Activated CD4-positive, alpha-beta T cell treated with anti-CD3 and anti-CD28 coated beads for 36 hours (primary cell): ENCODE measurements at regions not wholly inside any gene's neighbourhood (a gene's known extent, or its start where the extent isn't known, plus 50 kb on each side); places are given as distances from the start of the nearest gene placed in this dataset.

Source experiments
- ATAC-seq: fragments of 200-7000 bp; cut with Tn5 transposase; one replicate; pipeline ENCODE4 v1.10.0; 2021; ENCODE audit warnings: mild to moderate bottlenecking, moderate library complexity
- CTCF ChIA-PET: fragments of 350-600 bp; sonication (Branson Sonifier 250); formaldehyde crosslinking; loops from one replicate; lab custom pipeline; 2021; ENCODE audit warnings: antibody characterized with exemption; lab: Charles Lee
- POLR2A ChIA-PET: fragments of 350-600 bp; sonication (Branson Sonifier 250); formaldehyde crosslinking; loops from one replicate; lab custom pipeline; 2021; ENCODE audit warnings: antibody characterized with exemption, inconsistent platforms; lab: Charles Lee
- DNase-seq: peaks from one replicate; pipeline ENCODE4 v3.0.0-alpha.2; 2020
- H3K27ac Mint-ChIP-seq: one replicate; pipeline ENCODE4 v1.8.0; 2021; ENCODE audit warnings: mixed read lengths
- H3K27me3 Mint-ChIP-seq: one replicate; pipeline ENCODE4 v1.8.0; 2021; ENCODE audit warnings: mixed read lengths
- H3K36me3 Mint-ChIP-seq: one replicate; pipeline ENCODE4 v1.8.0; 2021; ENCODE audit warnings: low read depth, mixed read lengths
- H3K4me1 Mint-ChIP-seq: one replicate; pipeline ENCODE4 v1.8.0; 2021; ENCODE audit warnings: mixed read lengths
- H3K4me3 Mint-ChIP-seq: one replicate; pipeline ENCODE4 v1.8.0; 2021; ENCODE audit warnings: mild to moderate bottlenecking, moderate library complexity, mixed read lengths
- H3K9me3 Mint-ChIP-seq: one replicate; pipeline ENCODE4 v1.8.0; 2021; ENCODE audit warnings: low read depth, mixed read lengths
- intact Hi-C, 2 experiments: fragments of 100-400 bp; cut with DNase I in 1 of 2; cut with micrococcal nuclease in 1 of 2; formaldehyde crosslinking; loops; one replicate each; pipeline versions ENCODE4 v1.14.2 to v1.15.1; 2022 to 2024; cut with DNase I, micrococcal nuclease

DNA sequence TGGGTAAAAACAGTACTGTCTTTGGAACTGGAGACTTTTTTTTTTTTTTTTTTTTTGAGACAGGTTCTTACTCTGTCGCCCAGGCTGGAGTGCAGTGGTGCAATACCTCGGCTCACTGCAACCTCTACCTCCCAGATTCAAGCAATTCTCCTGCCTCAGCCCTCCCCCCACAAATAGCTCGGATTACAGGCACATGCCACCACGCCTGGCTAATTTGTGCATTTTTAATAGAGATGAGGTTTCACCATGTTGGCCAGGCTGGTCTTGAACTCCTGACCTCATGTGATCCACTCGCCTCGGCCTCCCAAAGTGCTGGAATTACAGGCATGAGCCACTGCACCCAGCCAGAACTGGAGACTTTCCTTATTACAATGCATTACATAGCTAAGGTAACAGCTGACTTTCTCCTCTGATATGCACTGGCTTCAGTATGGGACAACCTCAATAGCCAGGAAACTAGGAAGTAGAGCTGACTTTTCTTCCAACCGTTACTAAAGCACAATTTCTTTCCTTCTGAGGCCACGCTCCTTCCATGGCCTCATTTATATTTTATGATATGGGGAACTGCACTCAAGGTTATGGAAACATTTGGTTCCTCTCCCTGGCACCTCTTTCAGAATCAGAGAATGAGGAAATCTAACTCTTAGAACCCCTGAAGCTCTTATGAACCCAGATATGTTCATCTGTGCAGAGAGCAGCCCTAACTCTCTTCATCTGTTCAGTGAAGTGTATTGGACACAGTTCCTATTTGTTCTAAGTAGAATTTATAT, 53.5 kb upstream of the FAM9B start:
- no peaks in the 10 kb centered on the region for H3K36me3 Mint-ChIP-seq
- ATAC-seq, result no peak
- intact Hi-C loops, result loop anchor here in 1 of 2 experiments (10.0 kb wide), 1 partner anchor 423 kb away; no protein-coding TSS in a partner anchor
- no peak overlapping the region for H3K4me3 Mint-ChIP-seq
- H3K27me3 Mint-ChIP-seq, result no peaks in the 10 kb centered on the region
- H3K4me1 Mint-ChIP-seq, result peaks cover 3% of the 10 kb centered on the region
- no peaks in the 10 kb centered on the region for H3K9me3 Mint-ChIP-seq
- DNase-seq, result no peak
- ChIA-PET POLR2A (interaction anchor here (0.6 to 0.7 kb wide), 2 partner anchors 54 to 615 kb away, joined by 3 to 5 read pairs; partner anchors contain the start of gene FAM9B), CTCF (no interaction called here)
- no peak overlapping the region for H3K27ac Mint-ChIP-seq

DNA sequence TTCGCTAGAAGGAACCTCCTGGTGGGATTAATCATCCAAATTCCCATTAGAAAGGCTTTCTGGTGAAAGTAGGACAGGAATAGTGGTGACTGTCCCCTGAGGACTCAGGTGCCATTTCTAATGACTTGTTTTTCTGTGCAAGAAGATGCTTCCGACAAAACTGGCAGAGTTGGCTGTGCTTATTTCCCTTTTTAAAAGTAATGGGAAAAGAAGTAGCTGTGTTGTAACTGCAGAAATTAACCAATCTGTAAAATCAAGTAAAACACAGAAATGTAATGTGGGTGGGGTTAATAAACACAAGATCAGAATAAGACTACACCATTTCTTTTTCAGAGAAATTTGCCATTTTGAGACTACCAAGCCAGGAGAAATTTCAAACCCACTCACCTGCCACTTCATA, 55.0 kb upstream of the FAM9B start:
- ATAC-seq (no peak), DNase-seq (no peak)
- no peak overlapping the region for H3K4me3 Mint-ChIP-seq
- ChIA-PET CTCF (no interaction called here), POLR2A (no interaction called here)
- H3K9me3 Mint-ChIP-seq, result no peaks in the 10 kb centered on the region
- no peaks in the 10 kb centered on the region for H3K36me3 Mint-ChIP-seq
- H3K4me1 Mint-ChIP-seq, result peaks cover 3% of the 10 kb centered on the region
- H3K27ac Mint-ChIP-seq, result no peak overlapping the region
- intact Hi-C loops, result loop anchor here in 1 of 2 experiments (10.0 kb wide), 1 partner anchor 424 kb away; no protein-coding TSS in a partner anchor
- H3K27me3 Mint-ChIP-seq, result no peaks in the 10 kb centered on the region

- ChIA-PET POLR2A (no interaction called here), CTCF (no interaction called here)
- Mint-ChIP-seq H3K27me3 (no peaks in the 10 kb centered on the region), H3K9me3 (no peaks in the 10 kb centered on the region), H3K27ac (no peak overlapping the region), H3K4me1 (peaks cover 3% of the 10 kb centered on the region), H3K36me3 (no peaks in the 10 kb centered on the region), H3K4me3 (no peak overlapping the region)
- intact Hi-C loops, result no loop called here
- DNase-seq (no peak), ATAC-seq (no peak)
Measured at GRCh38 chrX:9090766-9091165, 56.8 kb upstream of the FAM9B start.

- CTCF ChIA-PET, result no interaction called here
- POLR2A ChIA-PET, result no interaction called here
- intact Hi-C loops, result no loop called here
- DNase-seq (no peak), ATAC-seq (no peak)
- Mint-ChIP-seq H3K4me1 (peaks cover 3% of the 10 kb centered on the region), H3K27ac (no peak overlapping the region), H3K27me3 (no peaks in the 10 kb centered on the region), H3K9me3 (no peaks in the 10 kb centered on the region), H3K4me3 (no peak overlapping the region), H3K36me3 (no peaks in the 10 kb centered on the region)
Measured at GRCh38 chrX:9091258-9091657, 57.3 kb upstream of the FAM9B start.

GRCh38 chrX:9102956-9103355, 69.0 kb upstream of the FAM9B start:
- Mint-ChIP-seq H3K4me1 (no peaks in the 10 kb centered on the region), H3K4me3 (no peak overlapping the region), H3K27me3 (no peaks in the 10 kb centered on the region), H3K36me3 (no peaks in the 10 kb centered on the region), H3K9me3 (no peaks in the 10 kb centered on the region), H3K27ac (no peak overlapping the region)
- ATAC-seq, result no peak
- CTCF ChIA-PET, result no interaction called here
- no peak for DNase-seq
- intact Hi-C loops, result no loop called here
- POLR2A ChIA-PET, result no interaction called here

DNA sequence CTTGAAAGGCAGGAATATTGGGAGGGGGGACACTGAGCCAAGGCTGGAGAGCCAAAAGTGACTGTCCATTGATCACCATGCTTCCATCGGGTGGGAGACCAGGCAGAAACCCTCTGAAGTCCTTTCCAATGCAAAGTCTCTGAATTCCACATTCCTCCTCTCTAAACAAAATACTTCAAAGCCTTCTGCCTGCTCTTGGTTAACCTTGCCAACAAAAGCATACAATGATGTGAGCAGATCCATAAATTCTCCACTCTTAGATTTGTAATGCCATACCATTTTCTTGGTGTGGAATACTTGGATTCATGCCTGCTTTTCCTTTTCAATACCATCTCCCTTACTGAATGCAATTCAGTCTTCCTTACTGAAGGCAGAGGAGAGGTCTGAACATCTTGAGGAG, 74.1 kb upstream of the FAM9B start:
- Mint-ChIP-seq H3K27me3 (no peaks in the 10 kb centered on the region), H3K36me3 (no peaks in the 10 kb centered on the region), H3K4me1 (peaks cover 11% of the 10 kb centered on the region), H3K9me3 (no peaks in the 10 kb centered on the region), H3K4me3 (no peak overlapping the region), H3K27ac (no peak overlapping the region)
- ChIA-PET CTCF (no interaction called here), POLR2A (no interaction called here)
- no peak for DNase-seq
- intact Hi-C loops, result no loop called here
- no peak for ATAC-seq

GRCh38 chrX:9110808-9111207, 76.9 kb upstream of the FAM9B start:
- POLR2A ChIA-PET, result no interaction called here

GRCh38 chrX:9114245-9114644, 80.3 kb upstream of the FAM9B start:
- ChIA-PET POLR2A (interaction anchor here (0.6 kb wide), 1 partner anchor 204 kb away, joined by 4 read pairs; no protein-coding TSS in a partner anchor), CTCF (no interaction called here)
- Mint-ChIP-seq H3K36me3 (no peaks in the 10 kb centered on the region), H3K27me3 (no peaks in the 10 kb centered on the region), H3K9me3 (no peaks in the 10 kb centered on the region), H3K4me3 (no peak overlapping the region), H3K27ac (no peak overlapping the region), H3K4me1 (peaks cover 11% of the 10 kb centered on the region)
- intact Hi-C loops, result no loop called here
- ATAC-seq (no peak), DNase-seq (no peak)

More at GRCh38 chrX:9110808-9111207, 76.9 kb upstream of the FAM9B start:
- DNase-seq, result no peak
- intact Hi-C loops, result no loop called here
- H3K36me3 Mint-ChIP-seq, result no peaks in the 10 kb centered on the region
- peaks cover 11% of the 10 kb centered on the region for H3K4me1 Mint-ChIP-seq
- peak overlapping the region; percentile 60 for H3K27ac Mint-ChIP-seq
- H3K4me3 Mint-ChIP-seq, result no peak overlapping the region
- CTCF ChIA-PET, result no interaction called here
- H3K9me3 Mint-ChIP-seq, result no peaks in the 10 kb centered on the region
- no peak for ATAC-seq
- H3K27me3 Mint-ChIP-seq, result no peaks in the 10 kb centered on the region

DNA sequence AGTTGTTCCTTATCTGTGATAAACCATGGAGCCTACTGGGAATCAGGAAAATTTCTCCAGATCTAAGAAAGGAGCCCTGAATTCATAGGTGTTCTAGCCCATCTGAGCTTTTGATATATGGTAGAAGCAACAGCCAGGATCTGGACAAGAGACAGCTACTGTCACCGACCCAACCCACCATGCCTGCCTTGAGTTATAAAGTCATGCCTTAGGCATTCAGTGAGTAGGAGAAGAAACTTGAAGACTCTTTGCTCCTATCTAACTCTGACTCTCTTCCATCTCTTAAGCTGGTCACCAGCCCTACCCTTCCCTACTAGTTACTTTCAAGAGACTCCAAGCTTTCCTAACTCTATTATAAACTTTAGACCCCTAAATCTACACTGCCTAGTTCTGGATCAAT, 83.9 kb upstream of the FAM9B start:
- Mint-ChIP-seq H3K4me1 (no peaks in the 10 kb centered on the region), H3K27ac (no peak overlapping the region), H3K36me3 (no peaks in the 10 kb centered on the region), H3K27me3 (no peaks in the 10 kb centered on the region), H3K9me3 (peaks cover 2% of the 10 kb centered on the region), H3K4me3 (no peak overlapping the region)
- intact Hi-C loops, result no loop called here
- CTCF ChIA-PET, result no interaction called here
- ATAC-seq, result no peak
- POLR2A ChIA-PET, result no interaction called here
- no peak for DNase-seq

GRCh38 chrX:9122519-9123245, 88.8 kb upstream of the FAM9B start:
- POLR2A ChIA-PET, result no interaction called here
- H3K27ac Mint-ChIP-seq, result no peak overlapping the region
- H3K4me3 Mint-ChIP-seq, result no peak overlapping the region
- no peaks in the 10 kb centered on the region for H3K4me1 Mint-ChIP-seq
- intact Hi-C loops, result no loop called here
- no peak for DNase-seq
- CTCF ChIA-PET, result no interaction called here
- no peaks in the 10 kb centered on the region for H3K27me3 Mint-ChIP-seq
- ATAC-seq, result no peak
- peaks cover 2% of the 10 kb centered on the region for H3K9me3 Mint-ChIP-seq
- H3K36me3 Mint-ChIP-seq, result no peaks in the 10 kb centered on the region

DNA sequence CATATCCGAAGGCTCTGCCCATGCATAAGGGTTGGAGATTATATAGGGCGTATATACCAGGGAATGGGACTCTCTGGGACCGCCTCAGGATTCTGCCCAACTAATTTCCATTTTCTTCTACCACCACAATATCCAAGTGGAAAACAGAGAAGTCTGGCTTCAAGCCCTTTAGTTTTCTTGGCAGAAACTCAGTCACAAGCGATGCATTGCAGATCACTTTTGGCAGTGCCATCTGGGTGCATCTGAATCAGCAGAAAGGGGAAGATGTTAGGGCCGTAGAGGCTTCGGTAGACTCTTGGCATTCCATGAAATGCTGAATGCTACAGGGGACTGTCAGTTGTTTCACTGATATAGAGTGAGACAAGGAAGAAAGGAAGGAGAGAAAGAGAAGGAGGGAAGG, 94.1 kb upstream of the FAM9B start:
- CTCF ChIA-PET, result no interaction called here
- Mint-ChIP-seq H3K27ac (peak overlapping the region; percentile 31), H3K36me3 (peaks cover 2% of the 10 kb centered on the region), H3K27me3 (no peaks in the 10 kb centered on the region), H3K4me1 (peaks cover 14% of the 10 kb centered on the region), H3K9me3 (peaks cover 7% of the 10 kb centered on the region), H3K4me3 (no peak overlapping the region)
- DNase-seq (no peak), ATAC-seq (no peak)
- POLR2A ChIA-PET, result no interaction called here
- intact Hi-C loops, result no loop called here

DNA sequence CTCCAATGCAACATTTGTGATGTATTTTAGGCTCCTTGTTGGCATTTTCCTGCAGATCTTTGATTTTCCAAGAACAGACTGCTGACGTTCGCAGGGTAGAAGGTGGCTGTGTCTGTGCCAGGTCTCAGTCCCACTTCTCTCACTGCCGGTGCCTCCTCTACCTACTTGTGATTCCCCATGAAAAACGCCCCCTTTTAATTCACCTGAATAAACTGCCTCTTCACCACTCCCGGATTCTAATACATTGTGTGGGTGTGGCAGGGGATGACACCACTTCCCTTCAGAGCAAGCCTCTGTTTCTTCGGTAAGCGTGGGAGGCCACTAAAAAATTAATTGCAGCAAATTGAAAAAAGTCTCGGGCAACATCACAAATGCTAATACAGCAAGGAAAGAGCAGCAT, 96.1 kb upstream of the FAM9B start:
- intact Hi-C loops, result no loop called here
- Mint-ChIP-seq H3K36me3 (peaks cover 2% of the 10 kb centered on the region), H3K4me3 (no peak overlapping the region), H3K27ac (no peak overlapping the region), H3K4me1 (peaks cover 14% of the 10 kb centered on the region), H3K9me3 (peaks cover 7% of the 10 kb centered on the region), H3K27me3 (no peaks in the 10 kb centered on the region)
- POLR2A ChIA-PET, result no interaction called here
- ATAC-seq (no peak), DNase-seq (no peak)
- CTCF ChIA-PET, result no interaction called here
